ENCODE measurements at regions not wholly inside any gene's neighbourhood (a gene's known extent, or its start where the extent isn't known, plus 50 kb on each side); places are given as distances from the start of the nearest gene placed in this dataset.
"Not testable (repeated sequence)": the region's sequence is repeated elsewhere in the genome, so short reads cannot be mapped to it uniquely, and the experiment has no call there.

- no peak for DNase-seq
These were observed 647.2 kb upstream of the KLHL1 start for GRCh38 chr13:70755456-70755855.

GRCh38 chr13:70747262-70747661, 639.0 kb upstream of the KLHL1 start:
- DNase-seq = no peak

- DNase-seq = not testable (repeated sequence)
These were observed 638.2 kb upstream of the KLHL1 start for GRCh38 chr13:70746469-70746868.

DNA sequence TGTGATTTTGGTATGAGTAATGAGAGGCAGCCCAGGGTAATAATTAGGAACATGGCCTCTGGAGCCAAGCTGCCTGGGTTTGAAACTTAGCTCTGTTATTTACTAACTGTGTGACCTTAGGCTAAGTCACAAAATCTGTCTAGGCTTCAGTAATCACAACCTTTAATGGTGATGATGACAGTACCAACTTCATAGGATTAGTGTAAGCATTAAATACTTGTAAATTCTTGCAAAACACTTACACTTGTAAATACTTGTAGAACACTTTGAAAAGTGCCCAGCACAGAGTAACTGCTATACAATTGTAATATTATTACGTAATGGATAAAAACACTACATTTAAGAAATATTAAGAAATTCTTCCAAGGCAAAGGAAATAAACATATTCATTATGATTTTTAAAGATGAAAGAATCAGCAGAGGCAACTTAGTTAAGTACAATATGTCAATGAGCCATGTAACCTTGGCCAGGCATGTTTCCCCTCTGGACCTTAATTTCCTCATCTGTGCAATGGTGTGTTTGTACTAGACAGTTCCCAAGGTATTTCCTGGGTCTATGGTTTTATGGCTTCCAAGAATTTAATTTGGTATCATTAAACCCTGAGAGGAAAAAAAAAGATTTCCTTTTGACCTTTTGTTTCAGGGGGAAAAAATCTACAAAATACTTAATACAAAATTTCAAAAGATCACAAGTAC, 628.5 kb upstream of the KLHL1 start:
- no peak for DNase-seq

DNA sequence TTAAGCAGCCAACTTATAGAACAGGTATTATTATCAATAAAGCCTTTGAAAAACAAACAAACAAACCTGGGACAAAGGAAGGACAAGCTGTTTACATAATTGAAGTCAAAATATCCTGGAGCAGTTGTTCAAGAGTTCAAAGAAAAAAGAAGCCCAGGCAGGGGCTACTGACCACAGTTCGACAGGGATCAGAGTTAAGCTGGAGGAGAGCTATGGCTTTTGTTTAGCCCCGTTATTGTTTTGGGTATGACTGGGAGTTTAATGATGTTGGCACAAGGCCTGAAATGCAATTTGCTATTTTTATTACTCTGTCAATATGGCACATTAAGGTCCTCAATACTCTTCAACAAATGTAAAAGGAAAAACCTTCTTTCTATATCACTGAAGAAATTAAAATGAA, 624.4 kb upstream of the KLHL1 start:
- no peak for DNase-seq

GRCh38 chr13:70729369-70729768, 621.1 kb upstream of the KLHL1 start:
- no peak for DNase-seq

GRCh38 chr13:70723732-70724131, 615.5 kb upstream of the KLHL1 start:
- no peak for DNase-seq

- no peak for DNase-seq
These were observed 612.1 kb upstream of the KLHL1 start for GRCh38 chr13:70720386-70720785.

GRCh38 chr13:70714993-70715392, 606.7 kb upstream of the KLHL1 start:
- DNase-seq = no peak

- no peak for DNase-seq
These were observed 600.5 kb upstream of the KLHL1 start for GRCh38 chr13:70708775-70709174.

- no peak for DNase-seq
These were observed 595.5 kb upstream of the KLHL1 start for GRCh38 chr13:70703755-70704154.

GRCh38 chr13:70694996-70695715, 586.9 kb upstream of the KLHL1 start:
- DNase-seq = no peak

DNA sequence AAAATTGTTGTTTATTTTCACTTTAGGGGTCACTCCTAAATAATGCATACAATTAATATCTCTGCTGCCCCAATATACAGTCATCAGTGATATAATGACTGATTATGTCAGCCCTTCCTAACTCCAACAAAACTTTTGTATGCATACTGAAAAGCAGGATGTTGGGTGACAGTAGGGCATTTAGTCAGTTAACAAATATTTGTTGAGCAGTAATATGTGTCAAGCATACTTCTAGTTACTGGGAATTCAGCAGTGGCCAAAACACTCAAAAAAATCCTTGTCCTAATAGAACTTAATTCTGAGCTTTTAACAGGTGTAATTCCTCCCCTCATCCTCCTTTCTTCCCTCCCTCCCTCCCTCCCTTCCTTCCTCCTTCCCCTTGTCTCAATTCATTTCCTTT, 560.7 kb upstream of the KLHL1 start:
- no peak for DNase-seq

GRCh38 chr13:70668293-70668692, 560.0 kb upstream of the KLHL1 start:
- no peak for DNase-seq

DNA sequence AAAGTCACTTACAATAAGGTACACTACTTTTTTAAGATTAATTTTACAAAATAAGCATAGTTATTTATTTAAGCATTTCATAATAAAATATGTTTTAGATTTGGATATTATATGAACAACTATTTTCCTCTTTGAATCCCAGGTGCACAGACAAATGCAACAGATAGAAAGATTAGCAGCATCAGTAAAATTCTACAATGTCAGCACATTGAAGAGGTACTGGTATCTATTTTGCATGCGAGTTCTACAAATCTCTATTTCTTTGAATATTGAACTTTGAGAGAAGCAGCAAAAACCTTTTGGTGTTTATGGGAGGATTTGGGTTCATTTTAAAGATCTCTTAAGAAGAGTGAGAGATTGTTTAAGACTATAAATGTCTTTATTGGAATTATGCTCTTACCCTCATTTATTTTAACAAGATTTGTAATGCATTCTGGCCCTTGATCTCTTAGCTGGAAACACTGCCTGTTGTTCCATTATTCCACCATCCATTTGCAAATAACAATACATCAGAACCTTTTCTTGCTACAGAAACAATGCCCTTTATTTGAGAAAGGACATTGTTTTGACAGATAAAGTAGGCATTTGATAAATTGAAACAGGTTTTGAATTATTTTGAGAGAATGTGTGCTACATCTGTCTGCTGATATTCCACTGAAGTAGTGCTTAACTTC, 558.8 kb upstream of the KLHL1 start:
- no peak for DNase-seq

GRCh38 chr13:70662231-70662940, 554.1 kb upstream of the KLHL1 start:
- no peak for DNase-seq

DNA sequence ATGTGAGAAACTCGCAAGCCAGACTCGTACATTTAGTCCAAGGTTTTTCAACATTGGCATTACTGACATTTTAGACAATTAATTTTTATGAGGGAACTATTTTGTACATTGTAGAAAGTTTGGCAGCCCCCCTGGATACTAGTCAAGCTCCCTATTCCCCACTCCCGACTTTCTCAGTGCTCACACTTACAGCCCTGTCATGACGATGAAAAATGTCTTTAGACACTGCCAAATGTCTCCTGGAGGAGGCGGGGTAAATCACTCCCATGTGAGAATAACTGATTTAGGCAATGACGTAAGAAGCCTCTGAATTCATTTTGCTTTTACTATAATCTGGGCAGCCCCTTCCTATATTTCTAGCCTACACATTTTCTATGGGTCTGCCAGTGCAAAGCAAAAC, 535.8 kb upstream of the KLHL1 start:
- DNase-seq = no peak

DNA sequence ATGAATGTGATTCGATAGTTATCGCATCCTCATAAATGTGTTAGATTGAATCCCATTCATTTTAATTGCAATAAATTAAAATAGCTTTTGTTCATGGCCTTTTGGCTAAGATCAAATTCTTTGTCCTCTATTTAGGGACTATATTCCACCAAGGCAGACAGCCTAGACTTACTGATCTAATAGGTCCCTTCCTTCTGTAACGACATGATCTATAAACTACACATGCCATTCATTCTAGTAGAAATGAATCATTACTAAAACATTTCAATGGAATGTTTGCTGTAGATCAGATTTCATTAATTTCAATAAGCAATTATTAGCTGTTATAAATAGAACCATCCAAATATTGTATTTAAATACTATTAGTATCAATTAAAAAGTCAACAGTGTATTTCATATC, 526.6 kb upstream of the KLHL1 start:
- no peak for DNase-seq

GRCh38 chr13:70630247-70630646, 522.0 kb upstream of the KLHL1 start:
- no peak for DNase-seq

DNA sequence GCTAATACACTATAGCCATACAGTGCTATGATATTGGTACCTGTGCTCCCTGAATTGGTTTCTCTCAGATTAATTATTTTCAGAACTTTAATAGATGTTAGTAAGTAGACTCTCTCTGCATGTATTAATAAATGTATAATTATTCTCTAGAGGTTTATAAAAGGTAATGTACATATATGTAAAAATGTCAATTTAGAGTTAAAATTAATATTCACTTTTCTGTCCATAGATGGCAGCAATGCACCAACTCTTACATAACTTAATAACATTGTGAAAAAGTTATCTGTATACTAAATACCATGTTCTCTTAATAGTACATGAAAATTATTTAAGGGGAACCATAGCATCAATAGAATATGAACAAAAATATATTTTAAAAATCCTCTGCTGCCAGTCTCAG, 515.0 kb upstream of the KLHL1 start:
- no peak for DNase-seq

DNA sequence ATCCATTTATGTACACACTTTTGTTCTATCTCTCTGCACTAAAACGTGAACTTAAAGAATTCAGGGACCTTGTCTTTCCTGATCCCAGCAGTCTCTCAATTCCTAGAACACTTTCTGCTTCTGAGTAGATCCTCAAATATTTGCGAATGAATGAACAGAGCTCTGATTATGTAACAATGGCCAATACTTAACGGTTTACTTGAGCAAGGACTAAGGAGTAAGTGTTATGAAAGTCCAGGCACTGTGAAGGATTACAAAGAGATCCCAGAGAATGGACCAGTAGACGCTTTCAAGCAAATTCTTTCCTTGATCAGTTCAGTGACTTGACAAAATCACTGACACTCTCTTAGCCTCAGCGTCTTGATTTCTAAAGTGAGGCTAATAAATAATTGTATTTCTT, 514.5 kb upstream of the KLHL1 start:
- no peak for DNase-seq

DNA sequence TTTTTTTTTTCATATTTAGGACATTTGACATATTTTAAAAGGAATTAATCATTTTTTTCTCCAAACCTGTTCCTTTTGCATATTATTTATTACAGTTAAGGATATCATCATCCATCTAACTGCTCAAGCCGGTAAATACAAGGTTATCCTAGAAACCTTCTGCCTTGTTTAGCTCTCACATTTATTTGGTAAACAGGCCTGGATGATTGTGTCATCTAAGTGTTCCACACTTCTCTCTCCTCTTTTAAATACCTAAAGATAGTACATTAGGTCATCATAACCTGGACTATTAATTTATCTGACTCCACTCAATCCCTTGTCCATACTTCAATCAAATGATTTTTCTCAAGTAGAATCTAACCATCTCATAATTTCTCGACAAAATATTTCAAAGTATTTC, 511.7 kb upstream of the KLHL1 start:
- no peak for DNase-seq

DNA sequence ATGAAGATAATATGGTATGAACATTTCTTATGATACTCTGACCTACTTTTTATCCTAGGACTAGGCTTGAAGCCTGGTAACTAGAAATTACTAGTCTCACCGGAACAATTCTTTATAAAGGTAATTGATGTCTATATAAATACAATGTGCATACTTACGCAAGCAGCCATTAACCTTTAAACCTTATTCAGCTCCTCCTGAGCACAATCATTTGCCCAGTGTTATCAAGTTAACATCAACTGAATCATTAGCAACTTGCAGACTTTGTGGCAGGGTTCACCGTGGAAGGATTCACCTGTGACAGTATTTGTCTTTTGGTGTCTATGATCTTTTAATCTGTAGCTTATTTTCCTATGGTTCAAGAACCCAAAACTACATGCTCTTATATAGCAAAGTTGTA, 508.6 kb upstream of the KLHL1 start:
- no peak for DNase-seq

GRCh38 chr13:70613295-70613694, 505.0 kb upstream of the KLHL1 start:
- no peak for DNase-seq

Data from activated CD8-positive, alpha-beta memory T cell treated with anti-CD3 and anti-CD28 coated beads for 24 hours (primary cell).